NOMO-1 treated with dmso at 0.1 percent for 144 hours (cell line): ENCODE measurements at regions not wholly inside any gene's neighbourhood (a gene's known extent, or its start where the extent isn't known, plus 50 kb on each side); places are given as distances from the start of the nearest gene placed in this dataset.

ENCODE experiments used
- DNase-seq: peaks from one replicate; lab custom pipeline; 2025; ENCODE audit not compliant: unreplicated experiment; lab: John Stamatoyannopoulos, UW

- DNase-seq: peak; percentile 28
Observed at GRCh38 chr13:106183410-106184065, 351.9 kb downstream of the EFNB2 start.

GRCh38 chr13:106182404-106182803, 353.1 kb downstream of the EFNB2 start:
- peak; percentile 94 for DNase-seq

GRCh38 chr13:106178816-106179215, 356.6 kb downstream of the EFNB2 start:
- no peak for DNase-seq

GRCh38 chr13:106177146-106177545, 358.3 kb downstream of the EFNB2 start:
- DNase-seq: no peak

- DNase-seq: no peak
Observed at GRCh38 chr13:106176117-106176516, 359.3 kb downstream of the EFNB2 start.

- DNase-seq: no peak
Observed at GRCh38 chr13:106173891-106174610, 361.4 kb downstream of the EFNB2 start.

- DNase-seq: no peak
Observed at GRCh38 chr13:106173346-106173745, 362.1 kb downstream of the EFNB2 start.

GRCh38 chr13:106172176-106172905, 363.1 kb downstream of the EFNB2 start:
- no peak for DNase-seq

GRCh38 chr13:106163426-106163825, 372.0 kb downstream of the EFNB2 start:
- no peak for DNase-seq

GRCh38 chr13:106161146-106161545, 374.3 kb downstream of the EFNB2 start:
- DNase-seq: no peak

- no peak for DNase-seq
Observed at GRCh38 chr13:106159295-106160195, 375.9 kb downstream of the EFNB2 start.

GRCh38 chr13:106156468-106156867, 379.0 kb downstream of the EFNB2 start:
- DNase-seq: no peak

- no peak for DNase-seq
Observed at GRCh38 chr13:106155411-106155810, 380.1 kb downstream of the EFNB2 start.

GRCh38 chr13:106153876-106154275, 381.6 kb downstream of the EFNB2 start:
- no peak for DNase-seq

- DNase-seq: no peak
Observed at GRCh38 chr13:106153041-106153440, 382.4 kb downstream of the EFNB2 start.

- no peak for DNase-seq
Observed at GRCh38 chr13:106152047-106152446, 383.4 kb downstream of the EFNB2 start.

- no peak for DNase-seq
Observed at GRCh38 chr13:106151056-106151699, 384.3 kb downstream of the EFNB2 start.

GRCh38 chr13:106145997-106146864, 389.2 kb downstream of the EFNB2 start:
- DNase-seq: peak; percentile 17

GRCh38 chr13:106145070-106145469, 390.4 kb downstream of the EFNB2 start:
- DNase-seq: no peak
